Breast epithelium (tissue), 3 donors: ENCODE measurements at regions not wholly inside any gene's neighbourhood (a gene's known extent, or its start where the extent isn't known, plus 50 kb on each side); places are given as distances from the start of the nearest gene placed in this dataset.

Source experiments
- CTCF ChIP-seq, 3 donors: fragments of 450-650 bp; IDR thresholded peaks; one replicate each; pipeline ENCODE4 v1.5.1; 2016 to 2017; ENCODE audit warnings: antibody characterized with exemption in 3 of 3, mild to moderate bottlenecking in 3 of 3, moderate library complexity in 3 of 3
- POLR2AphosphoS5 ChIP-seq, 3 donors: sonication (generic); formaldehyde crosslinking; IDR thresholded peaks; one replicate each; pipeline ENCODE4 v1.6.1; 2017; ENCODE audit warnings: antibody characterized with exemption in 3 of 3

GRCh38 chr4:186839122-186840037 lies 115.7 kb upstream of the FAT1 start:
- no peak for TF ChIP-seq POLR2AphosphoS5 (IDR thresholded peaks at IDR 0.05)
- no peak for TF ChIP-seq CTCF (IDR thresholded peaks at IDR 0.05)
